ENCODE measurements at regions not wholly inside any gene's neighbourhood (a gene's known extent, or its start where the extent isn't known, plus 50 kb on each side); places are given as distances from the start of the nearest gene placed in this dataset.

DNA sequence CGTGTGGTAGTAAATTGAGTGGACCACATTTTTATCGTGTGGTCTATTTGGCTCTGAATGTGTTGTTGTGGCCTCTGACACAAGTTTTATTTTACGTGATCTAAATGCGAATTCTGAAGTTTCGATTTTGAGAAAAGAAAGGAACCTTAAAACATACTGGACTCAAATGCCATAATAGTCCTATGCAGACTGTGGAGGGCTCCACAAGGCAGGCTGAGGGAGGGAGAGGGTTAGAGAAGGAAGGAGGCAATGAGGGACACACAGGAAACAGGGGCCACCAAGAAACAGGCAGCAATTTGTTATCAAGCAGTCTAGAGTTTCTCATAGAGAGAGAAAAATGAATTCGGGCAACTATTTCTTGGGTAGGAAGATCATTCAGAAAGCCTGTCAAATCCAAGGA, 110.4 kb upstream of the SEMA6A start (continued):
- TF ChIP-seq, protein P1, sequence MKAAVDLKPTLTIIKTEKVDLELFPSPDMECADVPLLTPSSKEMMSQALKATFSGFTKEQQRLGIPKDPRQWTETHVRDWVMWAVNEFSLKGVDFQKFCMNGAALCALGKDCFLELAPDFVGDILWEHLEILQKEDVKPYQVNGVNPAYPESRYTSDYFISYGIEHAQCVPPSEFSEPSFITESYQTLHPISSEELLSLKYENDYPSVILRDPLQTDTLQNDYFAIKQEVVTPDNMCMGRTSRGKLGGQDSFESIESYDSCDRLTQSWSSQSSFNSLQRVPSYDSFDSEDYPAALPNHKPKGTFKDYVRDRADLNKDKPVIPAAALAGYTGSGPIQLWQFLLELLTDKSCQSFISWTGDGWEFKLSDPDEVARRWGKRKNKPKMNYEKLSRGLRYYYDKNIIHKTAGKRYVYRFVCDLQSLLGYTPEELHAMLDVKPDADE (IDR thresholded peaks at IDR 0.05), result no peak
- no peak for TF ChIP-seq ZNF114 (CRISPR knock-in tag; IDR thresholded peaks at IDR 0.05)

DNA sequence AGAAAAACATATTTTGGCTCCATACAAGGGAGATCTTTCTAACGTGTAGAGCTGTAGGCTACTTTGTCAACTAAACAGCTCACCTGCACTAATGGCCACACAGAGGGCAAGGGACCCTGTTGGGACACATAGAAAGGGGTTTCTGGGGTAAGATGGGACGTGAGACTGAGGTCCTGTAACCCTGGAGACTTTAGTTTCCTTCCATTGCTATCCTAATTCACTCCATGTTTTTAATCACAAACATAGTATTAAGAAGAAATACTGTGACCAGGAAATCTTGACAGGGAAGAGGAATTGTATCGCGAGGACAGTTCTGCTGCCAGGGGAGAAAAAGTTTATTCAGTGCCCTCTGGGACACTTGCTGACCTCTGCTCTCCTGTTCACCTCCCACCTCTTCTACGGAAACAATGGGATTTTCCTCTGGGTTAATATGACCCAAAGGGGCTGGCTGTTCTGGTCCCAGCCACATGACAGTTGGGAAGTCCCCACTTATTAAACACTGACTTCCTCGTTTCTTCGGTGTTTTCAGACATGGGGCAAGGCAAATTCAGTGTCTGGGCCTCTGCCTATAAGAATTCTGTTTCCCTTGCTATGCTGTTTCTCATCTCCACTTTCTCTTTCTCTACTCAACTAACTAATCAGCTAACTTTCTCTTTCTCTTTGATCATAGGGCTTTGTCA, 106.9 kb upstream of the SEMA6A start:
- no peak overlapping the region for H3K27ac Mint-ChIP-seq
- Histone ChIP-seq H3K9me2 (ENCODE audit: insufficient read depth) (no peaks in the 10 kb centered on the region; the same call in none of the 2 replicates), H3K79me2 (replicated peaks; ENCODE audit: insufficient read depth) (no peaks in the 10 kb centered on the region), H3K4me1 (ENCODE audit: insufficient read depth) (peaks cover 7% of the 10 kb centered on the region; the same call in 1 of the 2 replicates), H3F3A (replicated peaks; ENCODE audit: low read depth) (no peaks in the 10 kb centered on the region), H3K36me3 (ENCODE audit: insufficient read depth) (no peaks in the 10 kb centered on the region), H3K27me3 (ENCODE audit: insufficient read depth) (no peaks in the 10 kb centered on the region), H4K20me1 (replicated peaks; ENCODE audit: insufficient read depth) (no peaks in the 10 kb centered on the region), H3K4me2 (no peak overlapping the region), H3K27ac (ENCODE audit: low read depth) (no peak overlapping the region), H2AFZ (peak overlapping the region; percentile 28; the same call in 1 of the 2 replicates), H3K4me3 (no peak overlapping the region)
- no peak for ATAC-seq
- H3K4me3 Mint-ChIP-seq, result no peak overlapping the region
- no peak for DNase-seq (ENCODE audit: low spot score)
- no peaks in the 10 kb centered on the region for H3K27me3 Mint-ChIP-seq (ENCODE audit: insufficient read depth, low read depth, poor library complexity)
- H3K36me3 Mint-ChIP-seq (ENCODE audit: low read depth), result no peaks in the 10 kb centered on the region; the same call in 2 of the 3 replicates
- H3K9me3 Mint-ChIP-seq, result no peaks in the 10 kb centered on the region; the same call in 2 of the 3 replicates
- peaks cover 4% of the 10 kb centered on the region for H3K4me1 Mint-ChIP-seq
- TF ChIP-seq, protein P2, sequence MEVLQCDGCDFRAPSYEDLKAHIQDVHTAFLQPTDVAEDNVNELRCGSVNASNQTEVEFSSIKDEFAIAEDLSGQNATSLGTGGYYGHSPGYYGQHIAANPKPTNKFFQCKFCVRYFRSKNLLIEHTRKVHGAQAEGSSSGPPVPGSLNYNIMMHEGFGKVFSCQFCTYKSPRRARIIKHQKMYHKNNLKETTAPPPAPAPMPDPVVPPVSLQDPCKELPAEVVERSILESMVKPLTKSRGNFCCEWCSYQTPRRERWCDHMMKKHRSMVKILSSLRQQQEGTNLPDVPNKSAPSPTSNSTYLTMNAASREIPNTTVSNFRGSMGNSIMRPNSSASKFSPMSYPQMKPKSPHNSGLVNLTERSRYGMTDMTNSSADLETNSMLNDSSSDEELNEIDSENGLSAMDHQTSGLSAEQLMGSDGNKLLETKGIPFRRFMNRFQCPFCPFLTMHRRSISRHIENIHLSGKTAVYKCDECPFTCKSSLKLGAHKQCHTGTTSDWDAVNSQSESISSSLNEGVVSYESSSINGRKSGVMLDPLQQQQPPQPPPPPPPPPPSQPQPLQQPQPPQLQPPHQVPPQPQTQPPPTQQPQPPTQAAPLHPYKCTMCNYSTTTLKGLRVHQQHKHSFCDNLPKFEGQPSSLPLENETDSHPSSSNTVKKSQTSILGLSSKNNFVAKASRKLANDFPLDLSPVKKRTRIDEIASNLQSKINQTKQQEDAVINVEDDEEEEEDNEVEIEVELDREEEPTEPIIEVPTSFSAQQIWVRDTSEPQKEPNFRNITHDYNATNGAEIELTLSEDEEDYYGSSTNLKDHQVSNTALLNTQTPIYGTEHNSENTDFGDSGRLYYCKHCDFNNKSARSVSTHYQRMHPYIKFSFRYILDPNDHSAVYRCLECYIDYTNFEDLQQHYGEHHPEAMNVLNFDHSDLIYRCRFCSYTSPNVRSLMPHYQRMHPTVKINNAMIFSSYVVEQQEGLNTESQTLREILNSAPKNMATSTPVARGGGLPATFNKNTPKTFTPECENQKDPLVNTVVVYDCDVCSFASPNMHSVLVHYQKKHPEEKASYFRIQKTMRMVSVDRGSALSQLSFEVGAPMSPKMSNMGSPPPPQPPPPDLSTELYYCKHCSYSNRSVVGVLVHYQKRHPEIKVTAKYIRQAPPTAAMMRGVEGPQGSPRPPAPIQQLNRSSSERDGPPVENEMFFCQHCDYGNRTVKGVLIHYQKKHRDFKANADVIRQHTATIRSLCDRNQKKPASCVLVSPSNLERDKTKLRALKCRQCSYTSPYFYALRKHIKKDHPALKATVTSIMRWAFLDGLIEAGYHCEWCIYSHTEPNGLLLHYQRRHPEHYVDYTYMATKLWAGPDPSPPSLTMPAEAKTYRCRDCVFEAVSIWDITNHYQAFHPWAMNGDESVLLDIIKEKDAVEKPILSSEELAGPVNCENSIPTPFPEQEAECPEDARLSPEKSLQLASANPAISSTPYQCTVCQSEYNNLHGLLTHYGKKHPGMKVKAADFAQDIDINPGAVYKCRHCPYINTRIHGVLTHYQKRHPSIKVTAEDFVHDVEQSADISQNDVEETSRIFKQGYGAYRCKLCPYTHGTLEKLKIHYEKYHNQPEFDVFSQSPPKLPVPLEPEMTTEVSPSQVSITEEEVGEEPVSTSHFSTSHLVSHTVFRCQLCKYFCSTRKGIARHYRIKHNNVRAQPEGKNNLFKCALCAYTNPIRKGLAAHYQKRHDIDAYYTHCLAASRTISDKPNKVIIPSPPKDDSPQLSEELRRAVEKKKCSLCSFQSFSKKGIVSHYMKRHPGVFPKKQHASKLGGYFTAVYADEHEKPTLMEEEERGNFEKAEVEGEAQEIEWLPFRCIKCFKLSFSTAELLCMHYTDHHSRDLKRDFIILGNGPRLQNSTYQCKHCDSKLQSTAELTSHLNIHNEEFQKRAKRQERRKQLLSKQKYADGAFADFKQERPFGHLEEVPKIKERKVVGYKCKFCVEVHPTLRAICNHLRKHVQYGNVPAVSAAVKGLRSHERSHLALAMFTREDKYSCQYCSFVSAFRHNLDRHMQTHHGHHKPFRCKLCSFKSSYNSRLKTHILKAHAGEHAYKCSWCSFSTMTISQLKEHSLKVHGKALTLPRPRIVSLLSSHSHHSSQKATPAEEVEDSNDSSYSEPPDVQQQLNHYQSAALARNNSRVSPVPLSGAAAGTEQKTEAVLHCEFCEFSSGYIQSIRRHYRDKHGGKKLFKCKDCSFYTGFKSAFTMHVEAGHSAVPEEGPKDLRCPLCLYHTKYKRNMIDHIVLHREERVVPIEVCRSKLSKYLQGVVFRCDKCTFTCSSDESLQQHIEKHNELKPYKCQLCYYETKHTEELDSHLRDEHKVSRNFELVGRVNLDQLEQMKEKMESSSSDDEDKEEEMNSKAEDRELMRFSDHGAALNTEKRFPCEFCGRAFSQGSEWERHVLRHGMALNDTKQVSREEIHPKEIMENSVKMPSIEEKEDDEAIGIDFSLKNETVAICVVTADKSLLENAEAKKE (CRISPR knock-in tag; IDR thresholded peaks at IDR 0.05), result no peak
- TF ChIP-seq POLR2AphosphoS5 (IDR thresholded peaks at IDR 0.05; ENCODE audit: low read depth), result no peak
- TF ChIP-seq, protein P3, sequence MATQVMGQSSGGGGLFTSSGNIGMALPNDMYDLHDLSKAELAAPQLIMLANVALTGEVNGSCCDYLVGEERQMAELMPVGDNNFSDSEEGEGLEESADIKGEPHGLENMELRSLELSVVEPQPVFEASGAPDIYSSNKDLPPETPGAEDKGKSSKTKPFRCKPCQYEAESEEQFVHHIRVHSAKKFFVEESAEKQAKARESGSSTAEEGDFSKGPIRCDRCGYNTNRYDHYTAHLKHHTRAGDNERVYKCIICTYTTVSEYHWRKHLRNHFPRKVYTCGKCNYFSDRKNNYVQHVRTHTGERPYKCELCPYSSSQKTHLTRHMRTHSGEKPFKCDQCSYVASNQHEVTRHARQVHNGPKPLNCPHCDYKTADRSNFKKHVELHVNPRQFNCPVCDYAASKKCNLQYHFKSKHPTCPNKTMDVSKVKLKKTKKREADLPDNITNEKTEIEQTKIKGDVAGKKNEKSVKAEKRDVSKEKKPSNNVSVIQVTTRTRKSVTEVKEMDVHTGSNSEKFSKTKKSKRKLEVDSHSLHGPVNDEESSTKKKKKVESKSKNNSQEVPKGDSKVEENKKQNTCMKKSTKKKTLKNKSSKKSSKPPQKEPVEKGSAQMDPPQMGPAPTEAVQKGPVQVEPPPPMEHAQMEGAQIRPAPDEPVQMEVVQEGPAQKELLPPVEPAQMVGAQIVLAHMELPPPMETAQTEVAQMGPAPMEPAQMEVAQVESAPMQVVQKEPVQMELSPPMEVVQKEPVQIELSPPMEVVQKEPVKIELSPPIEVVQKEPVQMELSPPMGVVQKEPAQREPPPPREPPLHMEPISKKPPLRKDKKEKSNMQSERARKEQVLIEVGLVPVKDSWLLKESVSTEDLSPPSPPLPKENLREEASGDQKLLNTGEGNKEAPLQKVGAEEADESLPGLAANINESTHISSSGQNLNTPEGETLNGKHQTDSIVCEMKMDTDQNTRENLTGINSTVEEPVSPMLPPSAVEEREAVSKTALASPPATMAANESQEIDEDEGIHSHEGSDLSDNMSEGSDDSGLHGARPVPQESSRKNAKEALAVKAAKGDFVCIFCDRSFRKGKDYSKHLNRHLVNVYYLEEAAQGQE (IDR thresholded peaks at IDR 0.05; ENCODE audit: unreplicated experiment), result no peak
- no peak for TF ChIP-seq STAT1 (IDR thresholded peaks at IDR 0.05; ENCODE audit: unreplicated experiment)
- no peak for TF ChIP-seq CREB1 (CRISPR knock-in tag; IDR thresholded peaks at IDR 0.05; ENCODE audit: low read depth)
- TF ChIP-seq EZH2phosphoT487 (IDR thresholded peaks at IDR 0.05; ENCODE audit: unreplicated experiment), result no peak
- TF ChIP-seq ZNF114 (CRISPR knock-in tag; IDR thresholded peaks at IDR 0.05), result no peak
- no peak for TF ChIP-seq NANOG (IDR thresholded peaks at IDR 0.05; ENCODE audit: borderline replicate concordance)
- TF ChIP-seq EZH2 (IDR thresholded peaks at IDR 0.05; ENCODE audit: low read depth, unreplicated experiment), result no peak

Data from GM23338 (cell line).